HG02943 (cell line): ENCODE measurements at regions not wholly inside any gene's neighbourhood (a gene's known extent, or its start where the extent isn't known, plus 50 kb on each side); places are given as distances from the start of the nearest gene placed in this dataset.
"Not testable (repeated sequence)": the region's sequence is repeated elsewhere in the genome, so short reads cannot be mapped to it uniquely, and the experiment has no call there.

Experiments
- ATAC-seq: cut with Tn5 transposase; IDR thresholded peaks from one replicate; pipeline ENCODE4 v1.9.1; 2021; ENCODE audit warnings: mild to moderate bottlenecking, low read depth, moderate library complexity; ENCODE audit not compliant: unreplicated experiment

DNA sequence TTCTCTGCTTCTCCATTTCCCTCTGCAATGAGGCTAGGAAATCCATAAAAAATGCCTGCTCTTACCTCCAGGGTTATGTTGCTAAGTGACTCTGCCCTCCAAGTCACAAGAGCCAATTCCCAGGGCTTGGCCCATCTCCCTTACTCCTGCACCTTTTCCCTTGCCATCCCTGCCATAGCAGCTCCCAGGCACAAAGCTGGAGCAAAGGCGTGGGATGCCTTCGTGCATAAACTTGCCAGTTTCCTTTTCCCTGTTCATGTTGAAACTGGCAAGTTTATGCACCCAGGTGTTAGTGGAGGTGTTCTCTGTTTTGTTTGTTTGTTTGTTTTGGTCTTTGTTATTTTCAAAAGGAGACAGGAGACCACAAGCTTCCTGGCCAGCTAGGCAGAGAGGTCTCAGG is 195.1 kb downstream of the ACKR3 start:
- ATAC-seq, result no peak

GRCh38 chr2:236765478-236765877 is 195.9 kb downstream of the ACKR3 start:
- ATAC-seq, result no peak

- no peak for ATAC-seq
Measured at GRCh38 chr2:236766850-236767249, 197.2 kb downstream of the ACKR3 start.

DNA sequence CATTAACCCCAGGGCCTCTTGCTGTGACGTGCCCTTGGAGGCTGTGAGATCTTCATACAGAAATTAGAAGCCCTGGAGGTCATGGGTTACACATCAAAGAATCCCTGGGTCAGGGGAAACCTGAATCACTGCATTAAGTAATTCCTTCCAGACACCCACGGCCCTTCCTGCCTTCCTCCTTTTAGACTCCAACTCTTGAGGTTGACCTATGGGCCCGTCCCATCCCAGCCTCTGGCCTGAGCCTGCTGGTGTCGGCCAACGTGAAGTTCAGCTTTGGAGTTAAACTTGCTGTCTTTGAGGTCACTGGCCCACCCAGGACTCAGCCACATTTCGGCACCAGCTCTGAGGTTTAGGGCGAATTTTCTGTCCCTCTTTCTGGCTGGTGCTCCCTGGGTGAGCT is 198.3 kb downstream of the ACKR3 start:
- no peak for ATAC-seq

GRCh38 chr2:236768393-236769140 is 198.9 kb downstream of the ACKR3 start:
- no peak for ATAC-seq

- no peak for ATAC-seq
Measured at GRCh38 chr2:236769981-236770671, 200.5 kb downstream of the ACKR3 start.

- no peak for ATAC-seq
Measured at GRCh38 chr2:236772220-236772837, 202.7 kb downstream of the ACKR3 start.

GRCh38 chr2:236773206-236773605 is 203.6 kb downstream of the ACKR3 start:
- no peak for ATAC-seq

GRCh38 chr2:236774171-236774570 is 204.5 kb downstream of the ACKR3 start:
- ATAC-seq, result no peak

GRCh38 chr2:236775511-236775910 is 205.9 kb downstream of the ACKR3 start:
- no peak for ATAC-seq

- ATAC-seq, result no peak
Measured at GRCh38 chr2:236776206-236776605, 206.6 kb downstream of the ACKR3 start.

- no peak for ATAC-seq
Measured at GRCh38 chr2:236776695-236777251, 207.1 kb downstream of the ACKR3 start.

DNA sequence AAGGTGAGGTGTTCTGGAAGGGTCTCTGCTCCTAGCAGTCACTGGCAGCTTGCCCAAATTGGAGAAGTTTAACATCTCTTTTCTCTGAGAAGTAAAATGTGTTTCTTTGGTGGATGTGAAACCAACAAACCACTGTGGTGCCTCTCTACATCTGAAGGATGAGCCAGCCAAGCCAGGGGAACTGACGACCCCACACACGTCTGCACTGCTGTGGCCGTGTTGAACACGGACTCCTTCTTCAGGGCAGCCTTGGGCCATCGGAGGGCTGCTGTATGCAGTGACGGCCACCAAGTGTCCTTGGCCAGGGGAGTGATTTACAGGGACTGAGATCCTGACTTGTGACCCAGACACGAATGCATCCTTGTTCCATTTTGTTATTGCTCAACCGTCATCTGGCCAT is 207.8 kb downstream of the ACKR3 start:
- no peak for ATAC-seq

DNA sequence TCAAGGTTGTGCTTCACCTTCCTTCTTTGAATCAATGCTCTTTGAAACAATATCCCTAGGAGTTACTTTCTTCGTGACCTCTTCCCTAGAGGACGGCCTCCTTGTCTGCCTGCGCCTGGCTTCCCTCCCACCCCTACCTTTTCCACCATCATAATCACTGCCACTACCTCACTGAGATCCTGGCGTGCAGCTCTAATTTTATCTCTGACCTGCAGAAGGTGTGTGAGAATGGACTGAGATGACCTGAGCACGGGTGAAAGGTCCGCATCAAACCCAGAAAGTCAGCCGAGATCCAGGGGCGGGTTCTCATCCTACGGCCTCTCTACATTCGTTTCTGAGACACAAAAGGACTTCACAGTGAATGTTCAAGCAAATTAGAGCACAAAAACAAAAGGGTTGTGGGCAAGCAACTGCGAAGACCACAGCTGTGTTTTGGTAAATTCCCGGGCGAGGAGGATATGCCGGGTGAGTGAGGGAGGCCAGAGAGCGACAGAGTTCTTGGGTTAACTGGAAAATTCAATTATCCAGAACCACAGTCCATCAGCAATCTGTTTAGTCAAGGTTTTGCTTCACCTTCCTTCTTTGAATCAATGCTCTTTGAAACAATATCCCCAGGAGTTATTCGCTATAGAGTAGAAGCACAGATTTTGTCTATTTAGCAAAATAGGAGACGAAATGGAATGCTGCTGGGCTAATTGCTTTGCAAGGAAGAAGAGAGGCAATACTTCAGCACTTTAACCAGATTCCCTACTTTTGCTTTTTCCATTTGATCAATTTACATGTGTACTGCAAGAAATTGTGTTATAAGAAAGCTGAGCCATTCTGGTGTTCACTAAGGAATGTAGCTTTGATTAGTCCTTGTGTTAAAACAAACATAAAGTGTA is 212.6 kb downstream of the ACKR3 start:
- ATAC-seq, result no peak

- ATAC-seq, result no peak
Measured at GRCh38 chr2:236782938-236783337, 213.3 kb downstream of the ACKR3 start.

- ATAC-seq, result no peak
Measured at GRCh38 chr2:236783417-236784020, 213.9 kb downstream of the ACKR3 start.

DNA sequence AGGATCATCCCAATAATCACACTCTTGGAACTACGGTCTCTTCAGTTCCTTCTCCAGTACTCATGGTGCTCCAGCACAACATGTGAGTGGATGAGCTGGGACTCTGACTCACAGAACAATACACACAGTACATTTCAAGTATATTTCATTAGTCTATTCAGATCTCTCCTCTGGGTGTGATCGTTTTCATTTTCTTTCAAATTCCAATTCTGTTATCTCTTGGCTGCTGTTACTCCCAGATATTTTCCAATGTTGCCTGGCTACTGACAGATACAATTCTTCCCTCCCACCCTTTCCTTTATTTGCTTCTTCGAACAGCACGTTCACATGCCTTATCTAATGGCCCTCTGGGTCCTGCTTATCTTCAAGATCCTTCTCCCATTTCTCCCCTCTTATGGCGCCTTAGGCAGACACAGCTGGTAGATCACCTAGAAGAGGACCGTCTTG is 216.0 kb downstream of the ACKR3 start:
- ATAC-seq, result no peak

DNA sequence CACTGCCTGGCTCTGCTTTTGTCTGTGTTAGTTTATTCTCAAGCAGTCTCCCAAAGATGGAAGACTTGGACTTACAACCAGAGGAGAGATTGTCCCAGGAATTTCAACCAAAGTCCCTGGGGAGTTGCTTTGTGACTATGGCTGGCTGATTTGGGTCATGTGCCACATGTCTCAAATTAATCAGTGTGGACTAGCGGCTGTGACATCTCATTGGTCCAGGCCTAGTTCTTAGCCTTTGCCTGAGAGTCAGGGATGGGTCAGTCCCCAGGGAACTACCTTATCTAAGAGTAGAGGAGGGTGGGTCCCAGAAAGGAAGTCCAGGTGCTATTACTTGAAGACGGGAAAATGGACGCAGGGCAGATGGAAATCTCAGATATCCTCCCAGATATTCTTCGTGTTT is 217.1 kb downstream of the ACKR3 start:
- ATAC-seq, result no peak

DNA sequence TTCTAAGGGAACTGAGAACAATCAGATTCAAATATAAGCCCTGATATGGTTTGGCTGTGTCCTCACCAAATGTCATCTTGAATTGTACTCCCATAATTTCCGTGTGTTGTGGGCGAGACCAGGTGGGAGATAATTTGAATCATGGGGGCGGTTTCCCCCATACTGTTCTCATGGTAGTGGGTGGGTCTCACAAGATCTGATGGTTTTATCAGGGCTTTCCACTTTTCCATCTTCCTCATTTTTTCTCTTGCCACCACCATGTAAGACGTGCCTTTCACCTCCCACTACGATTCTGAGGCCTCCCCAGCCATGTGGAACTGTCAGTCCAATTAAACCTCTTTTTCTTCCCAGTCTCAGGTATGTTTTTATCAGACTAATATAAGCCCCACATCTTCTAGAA is 217.8 kb downstream of the ACKR3 start:
- not testable (repeated sequence) for ATAC-seq

- no peak for ATAC-seq
Measured at GRCh38 chr2:236787885-236788284, 218.3 kb downstream of the ACKR3 start.
